H1 (cell line): ENCODE measurements at regions not wholly inside any gene's neighbourhood (a gene's known extent, or its start where the extent isn't known, plus 50 kb on each side); places are given as distances from the start of the nearest gene placed in this dataset.

Source experiments
- EP300 ChIP-seq, 2 experiments: IDR thresholded peaks; 1 replicate in 1 of 2; 2 replicates in 1 of 2; pipeline ENCODE4 v1.6.1; 2011 to 2012; ENCODE audit warnings: low read depth in 2 of 2, low read length in 2 of 2, mild to moderate bottlenecking in 2 of 2, borderline replicate concordance in 1 of 2, inconsistent platforms in 1 of 2, moderate library complexity in 1 of 2
- EZH2 ChIP-seq: fragments of 200-600 bp; sonication (generic); IDR thresholded peaks from 2 replicates; pipeline ENCODE4 v1.7.1; 2012; ENCODE audit warnings: low read depth, mild to moderate bottlenecking, moderate library complexity, low read length, inconsistent platforms; ENCODE audit not compliant: severe bottlenecking
- RNF2 ChIP-seq: fragments of 200-900, 300-1000 bp; sonication (generic); IDR thresholded peaks from 2 replicates; pipeline ENCODE4 v1.7.1; 2016; ENCODE audit warnings: borderline replicate concordance, low read depth, mild to moderate bottlenecking, antibody characterized with exemption, low read length; ENCODE audit not compliant: poor library complexity, severe bottlenecking; ENCODE audit errors: missing control alignments
- SUZ12 ChIP-seq: fragments of 200-600 bp; sonication (generic); IDR thresholded peaks from 2 replicates; pipeline ENCODE4 v1.6.1; 2012; ENCODE audit warnings: mild to moderate bottlenecking, inconsistent platforms, low read length, moderate library complexity, mixed read lengths
- TF ChIP-seq, protein P1 (sequence below), 3 experiments: IDR thresholded peaks; 1 replicate in 2 of 3; 2 replicates in 1 of 3; pipeline versions ENCODE4 v1.5.1 to v1.6.1; 2011; ENCODE audit warnings: low read length in 3 of 3, mild to moderate bottlenecking in 3 of 3, inconsistent platforms in 2 of 3, low read depth in 1 of 3, moderate library complexity in 1 of 3; ENCODE audit not compliant: insufficient read depth in 1 of 3; ENCODE audit errors: control extremely low read depth in 1 of 3
- TF ChIP-seq, protein P2 (sequence below): IDR thresholded peaks from 2 replicates; pipeline ENCODE4 v1.6.1; 2012; ENCODE audit warnings: inconsistent platforms

DNA sequence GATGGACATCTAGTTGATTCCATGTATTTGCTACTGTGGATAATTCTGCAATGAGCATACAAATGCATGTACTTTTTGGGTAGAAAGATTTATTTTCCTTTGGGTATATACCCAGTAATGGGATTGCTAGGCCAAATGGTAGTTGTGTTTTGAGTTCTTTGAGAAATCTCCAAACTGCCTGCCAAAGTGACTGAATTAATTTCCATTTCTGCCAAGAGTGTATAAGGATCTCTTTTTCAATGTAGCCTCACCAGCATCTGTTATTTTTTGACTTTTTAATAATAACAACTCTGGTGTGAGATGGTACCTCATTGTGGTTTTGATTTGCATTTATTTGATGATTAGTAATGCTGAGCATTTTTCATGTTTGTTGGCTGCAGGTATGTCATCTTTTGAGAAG, 435.0 kb upstream of the CBLB start:
- no peak for TF ChIP-seq SUZ12
- TF ChIP-seq, protein P1, sequence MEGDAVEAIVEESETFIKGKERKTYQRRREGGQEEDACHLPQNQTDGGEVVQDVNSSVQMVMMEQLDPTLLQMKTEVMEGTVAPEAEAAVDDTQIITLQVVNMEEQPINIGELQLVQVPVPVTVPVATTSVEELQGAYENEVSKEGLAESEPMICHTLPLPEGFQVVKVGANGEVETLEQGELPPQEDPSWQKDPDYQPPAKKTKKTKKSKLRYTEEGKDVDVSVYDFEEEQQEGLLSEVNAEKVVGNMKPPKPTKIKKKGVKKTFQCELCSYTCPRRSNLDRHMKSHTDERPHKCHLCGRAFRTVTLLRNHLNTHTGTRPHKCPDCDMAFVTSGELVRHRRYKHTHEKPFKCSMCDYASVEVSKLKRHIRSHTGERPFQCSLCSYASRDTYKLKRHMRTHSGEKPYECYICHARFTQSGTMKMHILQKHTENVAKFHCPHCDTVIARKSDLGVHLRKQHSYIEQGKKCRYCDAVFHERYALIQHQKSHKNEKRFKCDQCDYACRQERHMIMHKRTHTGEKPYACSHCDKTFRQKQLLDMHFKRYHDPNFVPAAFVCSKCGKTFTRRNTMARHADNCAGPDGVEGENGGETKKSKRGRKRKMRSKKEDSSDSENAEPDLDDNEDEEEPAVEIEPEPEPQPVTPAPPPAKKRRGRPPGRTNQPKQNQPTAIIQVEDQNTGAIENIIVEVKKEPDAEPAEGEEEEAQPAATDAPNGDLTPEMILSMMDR (IDR thresholded peaks at IDR 0.05; ENCODE audit: control extremely low read depth in 1 of 3, insufficient read depth in 1 of 3, low read depth in 1 of 3, low read length in 3 of 3), result no peak
- TF ChIP-seq, protein P2, sequence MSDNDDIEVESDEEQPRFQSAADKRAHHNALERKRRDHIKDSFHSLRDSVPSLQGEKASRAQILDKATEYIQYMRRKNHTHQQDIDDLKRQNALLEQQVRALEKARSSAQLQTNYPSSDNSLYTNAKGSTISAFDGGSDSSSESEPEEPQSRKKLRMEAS, result no peak
- no peak for TF ChIP-seq EZH2
- no peak for TF ChIP-seq RNF2
- no peak for TF ChIP-seq EP300 (IDR thresholded peaks at IDR 0.05; ENCODE audit: borderline replicate concordance in 1 of 2, low read depth in 2 of 2, low read length in 2 of 2)
